ENCODE measurements at regions not wholly inside any gene's neighbourhood (a gene's known extent, or its start where the extent isn't known, plus 50 kb on each side); places are given as distances from the start of the nearest gene placed in this dataset.

DNA sequence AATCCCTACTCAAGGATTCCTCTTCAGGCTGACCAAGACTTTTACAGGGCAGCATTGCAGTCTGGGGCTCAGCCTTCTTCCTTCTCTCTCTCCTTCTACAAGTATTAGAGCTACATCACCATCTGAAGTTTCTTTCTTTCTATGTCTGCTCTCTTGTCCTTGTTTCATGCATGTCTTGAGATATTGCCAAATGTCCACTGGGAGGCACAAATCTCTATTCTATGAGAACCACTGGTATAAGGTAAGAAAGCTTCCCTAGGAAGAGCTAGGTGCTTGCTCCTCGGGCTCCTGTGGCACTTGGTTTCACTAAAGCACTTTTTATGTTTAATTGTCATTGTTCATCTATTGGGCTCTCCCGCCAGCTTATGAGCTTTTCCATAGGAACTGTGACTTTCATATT lies 289.2 kb upstream of the PCSK5 start:
- Mint-ChIP-seq H3K36me3 (ENCODE audit: low read depth) (no peaks in the 10 kb centered on the region), H3K4me1 (no peaks in the 10 kb centered on the region), H3K27me3 (peaks cover 4% of the 10 kb centered on the region), H3K9me3 (no peaks in the 10 kb centered on the region), H3K4me3 (no peak overlapping the region), H3K27ac (no peak overlapping the region)
- ATAC-seq (replicated peaks) = no peak

DNA sequence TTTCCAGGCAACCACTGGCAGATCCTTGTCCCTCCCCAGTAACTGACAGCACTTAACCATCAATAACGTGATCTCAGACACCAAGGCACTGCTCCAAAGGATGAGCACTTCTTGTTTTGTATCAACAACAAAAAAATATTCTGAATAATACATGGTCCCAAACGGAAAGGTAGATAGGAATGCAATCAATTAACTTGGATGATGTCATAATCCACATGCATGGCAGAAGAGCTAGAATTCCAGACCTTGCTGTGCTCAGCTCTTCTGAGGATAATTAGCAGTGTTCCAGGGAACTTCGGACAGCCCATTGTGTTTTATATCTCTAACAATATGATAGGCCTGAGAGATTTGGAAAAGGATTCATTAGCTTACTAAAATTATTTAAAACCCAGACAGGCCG lies 288.4 kb upstream of the PCSK5 start:
- no peak for ATAC-seq (replicated peaks)
- Mint-ChIP-seq H3K27me3 (peaks cover 2% of the 10 kb centered on the region), H3K27ac (no peak overlapping the region), H3K36me3 (ENCODE audit: low read depth) (no peaks in the 10 kb centered on the region), H3K4me3 (no peak overlapping the region), H3K4me1 (no peaks in the 10 kb centered on the region), H3K9me3 (no peaks in the 10 kb centered on the region)

DNA sequence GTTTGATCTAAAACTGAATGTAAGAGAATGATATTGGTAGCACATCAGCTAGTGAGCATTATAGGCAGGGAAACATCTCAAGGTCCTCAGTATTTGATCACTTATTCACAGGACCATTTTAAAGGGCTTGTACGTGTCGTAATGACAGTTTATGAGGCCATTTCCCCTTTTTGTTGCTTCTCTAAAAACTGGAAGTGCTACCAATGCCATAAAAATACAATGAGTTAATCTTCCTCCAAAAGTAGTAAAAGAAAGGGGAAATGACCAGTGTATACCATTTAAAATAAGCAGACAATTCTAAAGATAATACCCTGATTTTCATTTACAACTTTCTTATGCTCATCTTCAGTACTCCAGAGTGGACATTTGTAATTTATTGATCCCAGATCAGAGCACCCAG lies 285.8 kb upstream of the PCSK5 start:
- no peaks in the 10 kb centered on the region for H3K9me3 Mint-ChIP-seq
- no peak for ATAC-seq (replicated peaks)
- no peaks in the 10 kb centered on the region for H3K36me3 Mint-ChIP-seq (ENCODE audit: low read depth)
- no peak overlapping the region for H3K4me3 Mint-ChIP-seq
- H3K27me3 Mint-ChIP-seq = peaks cover 10% of the 10 kb centered on the region
- no peak overlapping the region for H3K27ac Mint-ChIP-seq
- no peaks in the 10 kb centered on the region for H3K4me1 Mint-ChIP-seq

DNA sequence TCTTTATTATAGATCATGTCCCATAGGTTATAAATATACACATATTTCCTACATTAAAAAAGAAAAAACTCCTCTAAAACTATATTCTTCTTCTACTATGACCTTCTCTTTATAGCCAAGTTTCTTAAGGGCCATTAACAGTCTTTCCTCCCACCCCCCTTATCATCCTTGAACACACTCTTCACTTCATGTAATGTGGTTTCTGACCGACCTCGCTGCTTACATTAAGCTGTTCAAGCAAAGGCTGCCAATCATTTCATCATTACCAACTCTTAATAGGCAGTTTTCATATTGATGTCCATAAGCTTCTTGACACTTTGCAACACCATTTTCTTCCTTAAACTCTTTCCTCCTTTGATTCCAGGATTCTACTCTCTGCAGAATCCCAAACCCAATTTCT lies 283.0 kb upstream of the PCSK5 start:
- H3K27ac Mint-ChIP-seq = no peak overlapping the region
- H3K27me3 Mint-ChIP-seq = peaks cover 16% of the 10 kb centered on the region
- H3K36me3 Mint-ChIP-seq (ENCODE audit: low read depth) = no peaks in the 10 kb centered on the region
- no peaks in the 10 kb centered on the region for H3K9me3 Mint-ChIP-seq
- no peak overlapping the region for H3K4me3 Mint-ChIP-seq
- no peaks in the 10 kb centered on the region for H3K4me1 Mint-ChIP-seq
- no peak for ATAC-seq (replicated peaks)

GRCh38 chr9:75609401-75609800 lies 281.1 kb upstream of the PCSK5 start:
- Mint-ChIP-seq H3K27me3 (peaks cover 16% of the 10 kb centered on the region), H3K27ac (no peak overlapping the region), H3K36me3 (ENCODE audit: low read depth) (no peaks in the 10 kb centered on the region), H3K4me1 (no peaks in the 10 kb centered on the region), H3K4me3 (no peak overlapping the region), H3K9me3 (no peaks in the 10 kb centered on the region)
- ATAC-seq (replicated peaks) = no peak

GRCh38 chr9:75610246-75610645 lies 280.2 kb upstream of the PCSK5 start:
- no peak overlapping the region for H3K27ac Mint-ChIP-seq
- no peaks in the 10 kb centered on the region for H3K4me1 Mint-ChIP-seq
- H3K9me3 Mint-ChIP-seq = no peaks in the 10 kb centered on the region
- H3K36me3 Mint-ChIP-seq (ENCODE audit: low read depth) = no peaks in the 10 kb centered on the region
- no peak overlapping the region for H3K4me3 Mint-ChIP-seq
- H3K27me3 Mint-ChIP-seq = peaks cover 16% of the 10 kb centered on the region
- no peak for ATAC-seq (replicated peaks)

DNA sequence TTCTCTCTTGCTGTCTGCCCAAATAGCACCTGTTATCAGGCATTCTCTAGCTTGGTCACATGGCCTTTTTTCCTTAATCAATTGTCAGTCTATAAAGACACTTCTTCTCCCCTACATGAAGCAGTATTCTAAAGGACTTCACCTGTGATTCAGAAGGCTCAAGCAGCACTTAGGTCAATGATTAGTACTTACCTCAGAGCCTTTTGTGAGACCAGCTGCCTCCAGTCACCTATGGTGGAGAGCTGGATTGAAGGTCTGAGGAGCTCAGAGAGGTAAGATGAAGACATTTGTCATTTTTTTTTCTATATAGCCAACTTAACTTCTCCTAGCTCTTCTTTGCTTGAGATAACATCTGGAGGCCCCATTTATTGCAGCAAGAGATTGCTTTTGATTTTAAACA lies 278.3 kb upstream of the PCSK5 start:
- Mint-ChIP-seq H3K4me1 (no peaks in the 10 kb centered on the region), H3K4me3 (no peak overlapping the region), H3K9me3 (no peaks in the 10 kb centered on the region), H3K27ac (no peak overlapping the region), H3K36me3 (ENCODE audit: low read depth) (no peaks in the 10 kb centered on the region), H3K27me3 (peaks cover 31% of the 10 kb centered on the region)
- no peak for ATAC-seq (replicated peaks)

DNA sequence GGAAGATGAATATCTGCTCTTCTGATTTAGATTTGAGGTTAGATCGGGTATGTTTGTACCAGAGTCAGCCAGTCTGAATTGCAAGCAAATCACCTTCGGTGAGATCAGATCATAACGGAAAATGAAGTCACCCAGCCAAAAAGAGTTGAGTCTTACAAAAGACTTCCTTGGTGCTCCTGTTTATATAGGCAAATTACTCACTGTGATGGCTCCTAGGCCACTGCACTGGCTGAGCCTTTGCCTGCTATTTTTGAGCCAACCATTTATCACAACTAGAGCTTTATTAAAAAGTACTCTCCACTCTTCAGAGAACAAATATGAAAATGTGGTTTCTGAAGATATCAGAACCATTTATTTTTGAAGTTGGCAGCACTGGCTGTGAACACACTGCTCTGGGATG lies 277.7 kb upstream of the PCSK5 start:
- no peaks in the 10 kb centered on the region for H3K4me1 Mint-ChIP-seq
- H3K27ac Mint-ChIP-seq = no peak overlapping the region
- no peak overlapping the region for H3K4me3 Mint-ChIP-seq
- ATAC-seq (replicated peaks) = no peak
- peaks cover 29% of the 10 kb centered on the region for H3K27me3 Mint-ChIP-seq
- no peaks in the 10 kb centered on the region for H3K36me3 Mint-ChIP-seq (ENCODE audit: low read depth)
- no peaks in the 10 kb centered on the region for H3K9me3 Mint-ChIP-seq

DNA sequence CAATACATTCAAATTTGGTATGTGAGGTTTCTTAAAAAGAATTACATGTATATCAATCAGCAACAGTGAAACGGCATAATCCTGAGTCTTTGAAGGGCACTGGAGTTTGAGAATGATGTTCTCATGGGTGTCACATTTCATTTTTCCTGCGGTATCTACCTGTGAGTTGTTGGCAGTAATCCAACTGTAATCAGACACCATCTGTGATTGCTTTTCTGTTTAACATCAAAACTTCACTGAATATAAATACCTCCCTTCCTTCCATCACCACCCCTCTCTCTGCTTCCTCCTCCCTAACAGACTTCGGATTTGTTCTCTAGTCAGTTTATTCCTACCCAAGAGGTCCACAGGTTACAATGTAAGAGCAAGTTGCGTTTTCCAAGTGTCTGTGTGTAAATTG lies 275.2 kb upstream of the PCSK5 start:
- Mint-ChIP-seq H3K36me3 (ENCODE audit: low read depth) (no peaks in the 10 kb centered on the region), H3K4me3 (no peak overlapping the region), H3K27me3 (peaks cover 28% of the 10 kb centered on the region), H3K4me1 (no peaks in the 10 kb centered on the region), H3K27ac (no peak overlapping the region), H3K9me3 (no peaks in the 10 kb centered on the region)
- no peak for ATAC-seq (replicated peaks)

- peaks cover 26% of the 10 kb centered on the region for H3K27me3 Mint-ChIP-seq
- H3K4me1 Mint-ChIP-seq = no peaks in the 10 kb centered on the region
- H3K36me3 Mint-ChIP-seq (ENCODE audit: low read depth) = no peaks in the 10 kb centered on the region
- no peak for ATAC-seq (replicated peaks)
- H3K27ac Mint-ChIP-seq = no peak overlapping the region
- H3K4me3 Mint-ChIP-seq = no peak overlapping the region
- peaks cover 2% of the 10 kb centered on the region for H3K9me3 Mint-ChIP-seq
Observed at GRCh38 chr9:75616052-75616451, 274.4 kb upstream of the PCSK5 start.

DNA sequence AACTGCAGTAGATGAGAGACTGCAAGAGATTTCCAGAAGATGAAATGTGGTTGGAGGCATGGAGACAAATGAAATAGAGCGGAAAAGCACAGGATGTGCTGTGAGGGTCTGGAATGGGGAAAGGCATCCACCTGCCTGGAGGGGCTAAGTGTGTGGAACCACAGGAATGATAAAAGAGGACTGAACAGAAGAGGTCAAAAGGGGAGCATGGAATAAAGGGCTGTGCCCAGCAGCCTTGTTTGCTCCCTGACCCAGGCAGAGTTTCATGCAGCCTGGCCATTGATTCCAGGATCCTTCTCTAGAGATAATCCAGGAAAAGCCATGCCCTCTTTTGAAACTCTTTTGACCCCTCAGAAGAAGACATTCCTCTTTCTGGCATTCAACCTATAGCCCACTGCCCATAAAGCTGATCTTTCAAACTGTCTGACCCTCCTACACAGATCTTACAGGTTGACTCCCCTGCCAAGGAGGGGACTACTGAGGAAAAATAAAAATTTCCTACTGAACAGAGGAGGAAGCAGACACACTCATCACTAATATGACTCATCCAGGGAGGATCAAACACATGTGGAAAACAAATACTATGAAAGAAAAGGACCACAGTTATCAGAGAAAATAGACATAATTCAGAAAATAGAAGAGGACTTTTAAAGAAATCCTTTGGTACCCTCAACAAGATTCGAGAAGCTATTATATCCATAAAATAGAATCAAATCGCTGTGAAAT lies 273.5 kb upstream of the PCSK5 start:
- peaks cover 28% of the 10 kb centered on the region for H3K27me3 Mint-ChIP-seq
- H3K27ac Mint-ChIP-seq = no peak overlapping the region
- peaks cover 4% of the 10 kb centered on the region for H3K9me3 Mint-ChIP-seq
- no peak for ATAC-seq (replicated peaks)
- H3K36me3 Mint-ChIP-seq (ENCODE audit: low read depth) = no peaks in the 10 kb centered on the region
- no peaks in the 10 kb centered on the region for H3K4me1 Mint-ChIP-seq
- no peak overlapping the region for H3K4me3 Mint-ChIP-seq

DNA sequence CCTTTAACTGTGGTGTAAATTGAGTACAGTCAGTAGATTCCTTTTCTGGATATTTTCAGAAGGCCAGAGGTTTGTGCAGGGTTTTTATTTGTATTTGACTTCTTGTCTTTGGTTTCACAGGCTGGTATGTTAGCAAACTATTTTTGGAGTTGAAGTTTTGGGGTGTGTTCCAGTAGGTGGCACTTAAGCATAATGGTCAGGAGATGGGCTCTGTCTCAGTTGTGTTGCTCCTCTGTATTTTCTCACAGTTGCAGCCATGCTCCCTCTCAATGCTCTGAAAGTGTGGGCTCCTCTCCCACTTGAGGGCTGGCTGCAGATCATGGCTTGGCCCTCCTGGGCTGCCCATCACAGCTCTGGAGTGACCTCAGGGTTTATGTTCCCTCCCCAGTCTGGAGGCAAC lies 267.0 kb upstream of the PCSK5 start:
- no peak overlapping the region for H3K4me3 Mint-ChIP-seq
- H3K36me3 Mint-ChIP-seq (ENCODE audit: low read depth) = no peaks in the 10 kb centered on the region
- H3K9me3 Mint-ChIP-seq = peaks cover 10% of the 10 kb centered on the region
- no peak overlapping the region for H3K27ac Mint-ChIP-seq
- H3K27me3 Mint-ChIP-seq = peaks cover 23% of the 10 kb centered on the region
- ATAC-seq (replicated peaks) = no peak
- no peaks in the 10 kb centered on the region for H3K4me1 Mint-ChIP-seq

- Mint-ChIP-seq H3K9me3 (peaks cover 10% of the 10 kb centered on the region), H3K27me3 (peaks cover 21% of the 10 kb centered on the region), H3K4me3 (no peak overlapping the region), H3K4me1 (no peaks in the 10 kb centered on the region), H3K36me3 (ENCODE audit: low read depth) (no peaks in the 10 kb centered on the region), H3K27ac (no peak overlapping the region)
- ATAC-seq (replicated peaks) = no peak
Observed at GRCh38 chr9:75624998-75625397, 265.5 kb upstream of the PCSK5 start.

GRCh38 chr9:75626860-75627259 lies 263.6 kb upstream of the PCSK5 start:
- Mint-ChIP-seq H3K9me3 (peaks cover 5% of the 10 kb centered on the region), H3K27me3 (peaks cover 14% of the 10 kb centered on the region), H3K4me1 (no peaks in the 10 kb centered on the region), H3K27ac (no peak overlapping the region), H3K36me3 (ENCODE audit: low read depth) (no peaks in the 10 kb centered on the region), H3K4me3 (no peak overlapping the region)
- ATAC-seq (replicated peaks) = no peak

- Mint-ChIP-seq H3K9me3 (no peaks in the 10 kb centered on the region), H3K36me3 (ENCODE audit: low read depth) (no peaks in the 10 kb centered on the region), H3K4me1 (no peaks in the 10 kb centered on the region), H3K4me3 (no peak overlapping the region), H3K27ac (no peak overlapping the region), H3K27me3 (peaks cover 6% of the 10 kb centered on the region)
- no peak for ATAC-seq (replicated peaks)
Observed at GRCh38 chr9:75628952-75629351, 261.5 kb upstream of the PCSK5 start.
